ENCODE measurements at regions not wholly inside any gene's neighbourhood (a gene's known extent, or its start where the extent isn't known, plus 50 kb on each side); places are given as distances from the start of the nearest gene placed in this dataset.

- no peaks in the 10 kb centered on the region for H3K79me2 ChIP-seq (ENCODE audit: control insufficient read depth, insufficient read depth, low read length)
- H4K20me1 ChIP-seq (ENCODE audit: control insufficient read depth, insufficient read depth), result no peaks in the 10 kb centered on the region
- H3K27ac ChIP-seq (ENCODE audit: control insufficient read depth, insufficient read depth), result no peak overlapping the region
- ChIA-PET POLR2A (no interaction called here), SMC1A (ENCODE audit: uncharacterized antibody, unreplicated experiment) (no interaction called here), RAD21 (ENCODE audit: unreplicated experiment) (no interaction called here), CTCF (no interaction called here)
- ATAC-seq, result no peak
- BruUV-seq (replicated peaks), result no TSS peak
- in situ Hi-C loops (cut with MboI) (no loop called here), intact Hi-C loops (cut with micrococcal nuclease; ENCODE audit: unreplicated experiment) (no loop called here)
- no peak for FAIRE-seq
- no peak overlapping the region for H3K4me2 ChIP-seq (ENCODE audit: control insufficient read depth, insufficient read depth)
- no peak overlapping the region for H3K4me3 ChIP-seq
- no peaks in the 10 kb centered on the region for H3K9me3 ChIP-seq (replicated peaks; ENCODE audit: control insufficient read depth, insufficient read depth, low read length)
- no peak for TF ChIP-seq HCFC1 (IDR thresholded peaks at IDR 0.05; ENCODE audit: low read length)
- no peak overlapping the region for H3K9ac ChIP-seq (ENCODE audit: control insufficient read depth, insufficient read depth, low read length)
- DNase-seq (ENCODE audit: low read depth, low spot score), result no peak
- H3K4me1 ChIP-seq (ENCODE audit: control insufficient read depth, insufficient read depth, low read length), result no peaks in the 10 kb centered on the region
- no peaks in the 10 kb centered on the region for H3K36me3 ChIP-seq (ENCODE audit: control insufficient read depth in 2 of 2, insufficient read depth in 2 of 2, low read length in 1 of 2)
- WGBS (ENCODE audit: insufficient coverage, insufficient replicate concordance, low lambda C conversion rate, missing lambda C conversion rate), result 0% methylated on average over 1 of the region's 1 CpG
- no peak overlapping the region for H2AFZ ChIP-seq (ENCODE audit: control insufficient read depth, low read depth, low read length)
- no peaks in the 10 kb centered on the region for H3K27me3 ChIP-seq (replicated peaks in 1 of 2; ENCODE audit: control insufficient read depth in 2 of 2, insufficient read depth in 2 of 2, low read length in 1 of 2)
These were observed 979.5 kb upstream of the TENM4 start for GRCh38 chr11:80420374-80420773.

- ChIA-PET SMC1A (ENCODE audit: uncharacterized antibody, unreplicated experiment) (interaction anchor here (0.6 to 0.8 kb wide), 3 partner anchors 10 to 448 kb away, joined by 3 read pairs; no protein-coding TSS in a partner anchor), POLR2A (interaction anchor here (0.6 kb wide), 1 partner anchor 1096 kb away, joined by 10 read pairs; no protein-coding TSS in a partner anchor), RAD21 (ENCODE audit: unreplicated experiment) (no interaction called here), CTCF (no interaction called here)
- TF ChIP-seq SMAD5 (IDR thresholded peaks at IDR 0.05; ENCODE audit: low read depth), result no peak
- no peak for TF ChIP-seq BHLHE40 (IDR thresholded peaks at IDR 0.05; ENCODE audit: borderline replicate concordance in 1 of 2, low read depth in 2 of 2, low read length in 1 of 2)
- no peak for TF ChIP-seq BMI1 (IDR thresholded peaks at IDR 0.05; ENCODE audit: borderline replicate concordance)
- H3K9ac ChIP-seq (ENCODE audit: control insufficient read depth, insufficient read depth, low read length), result no peak overlapping the region
- no peak overlapping the region for H3K4me2 ChIP-seq (ENCODE audit: control insufficient read depth, insufficient read depth)
- no peak overlapping the region for H3K27ac ChIP-seq (ENCODE audit: control insufficient read depth, insufficient read depth)
- WGBS (ENCODE audit: insufficient coverage, insufficient replicate concordance, low lambda C conversion rate, missing lambda C conversion rate), result 53% methylated on average over 2 of the region's 2 CpGs
- H3K4me3 ChIP-seq, result no peak overlapping the region
- intact Hi-C loops (cut with micrococcal nuclease; ENCODE audit: unreplicated experiment) (no loop called here), in situ Hi-C loops (cut with MboI) (no loop called here)
- no peak for ATAC-seq
- no peaks in the 10 kb centered on the region for H3K9me3 ChIP-seq (replicated peaks; ENCODE audit: control insufficient read depth, insufficient read depth, low read length)
- H3K79me2 ChIP-seq (ENCODE audit: control insufficient read depth, insufficient read depth, low read length), result no peaks in the 10 kb centered on the region
- no peaks in the 10 kb centered on the region for H3K27me3 ChIP-seq (replicated peaks in 1 of 2; ENCODE audit: control insufficient read depth in 2 of 2, insufficient read depth in 2 of 2, low read length in 1 of 2)
- H4K20me1 ChIP-seq (ENCODE audit: control insufficient read depth, insufficient read depth), result no peaks in the 10 kb centered on the region
- FAIRE-seq, result no peak
- H3K4me1 ChIP-seq (ENCODE audit: control insufficient read depth, insufficient read depth, low read length), result no peaks in the 10 kb centered on the region
- BruUV-seq (replicated peaks), result no TSS peak
- DNase-seq (ENCODE audit: low read depth, low spot score), result no peak
- no peak overlapping the region for H2AFZ ChIP-seq (ENCODE audit: control insufficient read depth, low read depth, low read length)
- no peaks in the 10 kb centered on the region for H3K36me3 ChIP-seq (ENCODE audit: control insufficient read depth in 2 of 2, insufficient read depth in 2 of 2, low read length in 1 of 2)
These were observed 976.9 kb upstream of the TENM4 start for GRCh38 chr11:80417681-80418080.
